ENCODE measurements at regions not wholly inside any gene's neighbourhood (a gene's known extent, or its start where the extent isn't known, plus 50 kb on each side); places are given as distances from the start of the nearest gene placed in this dataset.

- H3K4me3 ChIP-seq (ENCODE audit: low read depth in 2 of 2, low read length in 2 of 2), result no peak overlapping the region
- CTCF ChIA-PET, result no interaction called here
- intact Hi-C loops (cut with micrococcal nuclease; ENCODE audit: unreplicated experiment), result no loop called here
- H3K9me3 ChIP-seq (ENCODE audit: control insufficient read depth, insufficient read depth, low read depth, low read length), result no peaks in the 10 kb centered on the region; the same call in 1 of the 2 replicates
- no peaks in the 10 kb centered on the region for H3K4me1 ChIP-seq (ENCODE audit: control insufficient read depth, insufficient read depth, low read length)
- no peak for TF ChIP-seq CTCF (IDR thresholded peaks at IDR 0.05)
- no peak for TF ChIP-seq REST (IDR thresholded peaks at IDR 0.05; ENCODE audit: insufficient read depth in 1 of 2, low read depth in 2 of 2, low read length in 1 of 2)
- TF ChIP-seq POLR2AphosphoS5 (IDR thresholded peaks at IDR 0.05; ENCODE audit: low read depth, low read length), result no peak
- no peak for TF ChIP-seq SIN3A (IDR thresholded peaks at IDR 0.05; ENCODE audit: borderline replicate concordance, insufficient read depth, low read depth, low read length)
- no peak for TF ChIP-seq TCF7L2 (IDR thresholded peaks at IDR 0.05; ENCODE audit: low read depth, low read length)
- POLR2A ChIA-PET, result no interaction called here
- no peaks in the 10 kb centered on the region for H3K36me3 ChIP-seq (ENCODE audit: control insufficient read depth, insufficient read depth, low read length)
- DNase-seq (ENCODE audit: low read depth, low spot score) (no peak), ATAC-seq (no peak)
- in situ Hi-C loops (cut with HindIII; ENCODE audit: low pct_unique_long_range_greater_than_20kb, low sequenced_read_pairs), result no loop called here
- no peak overlapping the region for H3K27ac ChIP-seq (ENCODE audit: low read length)
- peaks cover 2% of the 10 kb centered on the region; the same call in 1 of the 2 replicates for H3K27me3 ChIP-seq (ENCODE audit: control insufficient read depth, insufficient read depth, low read length)
- no TSS peak for BruUV-seq (replicated peaks)
Observed at GRCh38 chr12:108419949-108420348, 80.8 kb upstream of the CMKLR1 start.

GRCh38 chr12:108418164-108418890, 79.2 kb upstream of the CMKLR1 start:
- CTCF ChIA-PET, result no interaction called here
- in situ Hi-C loops (cut with HindIII; ENCODE audit: low pct_unique_long_range_greater_than_20kb, low sequenced_read_pairs), result no loop called here
- intact Hi-C loops (cut with micrococcal nuclease; ENCODE audit: unreplicated experiment), result no loop called here
- ATAC-seq, result no peak
- Histone ChIP-seq H3K36me3 (ENCODE audit: control insufficient read depth, insufficient read depth, low read length) (no peaks in the 10 kb centered on the region), H3K4me1 (ENCODE audit: control insufficient read depth, insufficient read depth, low read length) (no peaks in the 10 kb centered on the region), H3K27me3 (ENCODE audit: control insufficient read depth, insufficient read depth, low read length) (peaks cover 2% of the 10 kb centered on the region; the same call in 1 of the 2 replicates), H3K9me3 (ENCODE audit: control insufficient read depth, insufficient read depth, low read depth, low read length) (no peaks in the 10 kb centered on the region; the same call in 1 of the 2 replicates), H3K27ac (ENCODE audit: low read length) (no peak overlapping the region), H3K4me3 (ENCODE audit: low read depth in 2 of 2, low read length in 2 of 2) (no peak overlapping the region)
- no TSS peak for BruUV-seq (replicated peaks)
- no peak for DNase-seq (ENCODE audit: low read depth, low spot score)
- POLR2A ChIA-PET, result no interaction called here
- TF ChIP-seq REST (IDR thresholded peaks at IDR 0.05; ENCODE audit: insufficient read depth in 1 of 2, low read depth in 2 of 2, low read length in 1 of 2), result no peak
- TF ChIP-seq CTCF (IDR thresholded peaks at IDR 0.05), result no peak
- TF ChIP-seq POLR2AphosphoS5 (IDR thresholded peaks at IDR 0.05; ENCODE audit: low read depth, low read length), result no peak
- no peak for TF ChIP-seq TCF7L2 (IDR thresholded peaks at IDR 0.05; ENCODE audit: low read depth, low read length)
- no peak for TF ChIP-seq SIN3A (IDR thresholded peaks at IDR 0.05; ENCODE audit: borderline replicate concordance, insufficient read depth, low read depth, low read length)
